ENCODE measurements at regions not wholly inside any gene's neighbourhood (a gene's known extent, or its start where the extent isn't known, plus 50 kb on each side); places are given as distances from the start of the nearest gene placed in this dataset.

- Histone ChIP-seq H3K4me3 (replicated peaks; ENCODE audit: insufficient read depth, low read length) (no peak overlapping the region), H3K27ac (replicated peaks) (no peak overlapping the region), H3K27me3 (ENCODE audit: insufficient read depth, poor library complexity, severe bottlenecking) (no peaks in the 10 kb centered on the region)
- no peak for DNase-seq (ENCODE audit: low read depth in 1 of 2, low spot score in 1 of 2)
- no peak for TF ChIP-seq POLR2AphosphoS5 (IDR thresholded peaks at IDR 0.05; ENCODE audit: low read depth)
- TF ChIP-seq REST (IDR thresholded peaks at IDR 0.05; ENCODE audit: insufficient replicate concordance, low read depth) = no peak
- no peak for TF ChIP-seq GABPA (IDR thresholded peaks at IDR 0.05; ENCODE audit: low read depth)
- TF ChIP-seq SPI1 (IDR thresholded peaks at IDR 0.05; ENCODE audit: borderline replicate concordance, low read depth) = no peak
- no peak for TF ChIP-seq CTCF (IDR thresholded peaks at IDR 0.05; ENCODE audit: insufficient read depth, low read length)
Measured at GRCh38 chr5:174347183-174347582, 301.7 kb downstream of the NSG2 start.

GRCh38 chr5:174348311-174348981 is 302.9 kb downstream of the NSG2 start:
- DNase-seq (ENCODE audit: low read depth in 1 of 2, low spot score in 1 of 2) = no peak
- no peaks in the 10 kb centered on the region for H3K27me3 ChIP-seq (ENCODE audit: insufficient read depth, poor library complexity, severe bottlenecking)
- TF ChIP-seq GABPA (IDR thresholded peaks at IDR 0.05; ENCODE audit: low read depth) (no peak), CTCF (IDR thresholded peaks at IDR 0.05; ENCODE audit: insufficient read depth, low read length) (no peak), REST (IDR thresholded peaks at IDR 0.05; ENCODE audit: insufficient replicate concordance, low read depth) (no peak), POLR2AphosphoS5 (IDR thresholded peaks at IDR 0.05; ENCODE audit: low read depth) (no peak)
- H3K4me3 ChIP-seq (replicated peaks; ENCODE audit: insufficient read depth, low read length) = no peak overlapping the region
- H3K27ac ChIP-seq (replicated peaks) = no peak overlapping the region

GRCh38 chr5:174352681-174353080 is 307.2 kb downstream of the NSG2 start:
- no peak for TF ChIP-seq SPI1 (IDR thresholded peaks at IDR 0.05; ENCODE audit: borderline replicate concordance, low read depth)
- no peaks in the 10 kb centered on the region for H3K27me3 ChIP-seq (ENCODE audit: insufficient read depth, poor library complexity, severe bottlenecking)
- H3K4me3 ChIP-seq (replicated peaks; ENCODE audit: insufficient read depth, low read length) = no peak overlapping the region
- H3K27ac ChIP-seq (replicated peaks) = no peak overlapping the region
- DNase-seq (ENCODE audit: low read depth in 1 of 2, low spot score in 1 of 2) = no peak

GRCh38 chr5:174354571-174354970 is 309.1 kb downstream of the NSG2 start:
- no peak overlapping the region for H3K27ac ChIP-seq (replicated peaks)
- no peak overlapping the region for H3K4me3 ChIP-seq (replicated peaks; ENCODE audit: insufficient read depth, low read length)
- no peaks in the 10 kb centered on the region for H3K27me3 ChIP-seq (ENCODE audit: insufficient read depth, poor library complexity, severe bottlenecking)
- TF ChIP-seq REST (IDR thresholded peaks at IDR 0.05; ENCODE audit: insufficient replicate concordance, low read depth) (no peak), POLR2AphosphoS5 (IDR thresholded peaks at IDR 0.05; ENCODE audit: low read depth) (no peak), GABPA (IDR thresholded peaks at IDR 0.05; ENCODE audit: low read depth) (no peak), CTCF (IDR thresholded peaks at IDR 0.05; ENCODE audit: insufficient read depth, low read length) (no peak), SPI1 (IDR thresholded peaks at IDR 0.05; ENCODE audit: borderline replicate concordance, low read depth) (no peak)
- DNase-seq (ENCODE audit: low read depth in 1 of 2, low spot score in 1 of 2) = no peak
